ENCODE measurements at regions not wholly inside any gene's neighbourhood (a gene's known extent, or its start where the extent isn't known, plus 50 kb on each side); places are given as distances from the start of the nearest gene placed in this dataset.

- H3K4me3 ChIP-seq (ENCODE audit: low read depth, low read length): no peak overlapping the region
- no peak for TF ChIP-seq CTCF (IDR thresholded peaks at IDR 0.05; ENCODE audit: low read depth, low read length)
These were observed 60.0 kb upstream of the NUP160 start for GRCh38 chr11:47908198-47908597.

- H3K4me3 ChIP-seq (ENCODE audit: low read depth, low read length): no peak overlapping the region
- TF ChIP-seq CTCF (IDR thresholded peaks at IDR 0.05; ENCODE audit: low read depth, low read length): no peak
These were observed 59.3 kb upstream of the NUP160 start for GRCh38 chr11:47907499-47907898.

- TF ChIP-seq CTCF (IDR thresholded peaks at IDR 0.05; ENCODE audit: low read depth, low read length): no peak
- H3K4me3 ChIP-seq (ENCODE audit: low read depth, low read length): no peak overlapping the region
These were observed 57.9 kb upstream of the NUP160 start for GRCh38 chr11:47906066-47906465.

GRCh38 chr11:47905358-47906059, 57.4 kb upstream of the NUP160 start:
- no peak overlapping the region for H3K4me3 ChIP-seq (ENCODE audit: low read depth, low read length)
- TF ChIP-seq CTCF (IDR thresholded peaks at IDR 0.05; ENCODE audit: low read depth, low read length): no peak

- H3K4me3 ChIP-seq (ENCODE audit: low read depth, low read length): no peak overlapping the region
- TF ChIP-seq CTCF (IDR thresholded peaks at IDR 0.05; ENCODE audit: low read depth, low read length): no peak
These were observed 56.7 kb upstream of the NUP160 start for GRCh38 chr11:47904808-47905207.

GRCh38 chr11:47904048-47904447, 55.9 kb upstream of the NUP160 start:
- TF ChIP-seq CTCF (IDR thresholded peaks at IDR 0.05; ENCODE audit: low read depth, low read length): no peak

GRCh38 chr11:47899801-47900200, 51.7 kb upstream of the NUP160 start:
- no peak for TF ChIP-seq CTCF (IDR thresholded peaks at IDR 0.05; ENCODE audit: low read depth, low read length)
- H3K4me3 ChIP-seq (ENCODE audit: low read depth, low read length): no peak overlapping the region

More at GRCh38 chr11:47904048-47904447, 55.9 kb upstream of the NUP160 start:
- no peak overlapping the region for H3K4me3 ChIP-seq (ENCODE audit: low read depth, low read length)
